WTC11 (cell line): ENCODE measurements at regions not wholly inside any gene's neighbourhood (a gene's known extent, or its start where the extent isn't known, plus 50 kb on each side); places are given as distances from the start of the nearest gene placed in this dataset.
A peak's percentile ranks its signal among the peaks of the same experiment; 100 is the strongest.

ENCODE experiments used
- ATAC-seq: fragments of 200-7000 bp; cut with Tn5 transposase; 2 replicates; pipeline ENCODE4 v1.10.0; 2021; ENCODE audit warnings: mild to moderate bottlenecking, moderate library complexity
- CTCF ChIA-PET: fragments of 300-600 bp; sonication (Branson Sonifier 250); formaldehyde crosslinking; loops from one replicate; lab custom pipeline; 2021; ENCODE audit warnings: antibody characterized with exemption; lab: Charles Lee
- POLR2A ChIA-PET: fragments of 350-600 bp; sonication (Branson Sonifier 250); formaldehyde crosslinking; loops from one replicate; lab custom pipeline; 2021; ENCODE audit warnings: antibody characterized with exemption; lab: Charles Lee
- DNase-seq: peaks from one replicate; pipeline ENCODE4 v3.0.0; 2021; ENCODE audit warnings: low spot score
- H3K27ac Mint-ChIP-seq: 2 replicates; pipeline ENCODE4 v1.8.0; 2021; ENCODE audit warnings: mixed read lengths
- H3K27me3 Mint-ChIP-seq: 2 replicates; pipeline ENCODE4 v1.8.0; 2021; ENCODE audit warnings: low read depth, mild to moderate bottlenecking, moderate library complexity, mixed read lengths
- H3K36me3 Mint-ChIP-seq: 2 replicates; pipeline ENCODE4 v1.8.0; 2021; ENCODE audit warnings: mixed read lengths
- H3K4me1 Mint-ChIP-seq: 2 replicates; pipeline ENCODE4 v1.8.0; 2022; ENCODE audit warnings: mixed read lengths
- H3K4me3 Mint-ChIP-seq: 2 replicates; pipeline ENCODE4 v1.8.0; 2021; ENCODE audit warnings: mild to moderate bottlenecking, moderate library complexity, mixed read lengths
- H3K9me3 Mint-ChIP-seq: 2 replicates; pipeline ENCODE4 v1.8.0; 2021; ENCODE audit warnings: mixed read lengths
- AR ChIP-seq: fragments of 250-450 bp; sonication (Bioruptor Pico); IDR thresholded peaks from 2 replicates; pipeline ENCODE4 v1.9.0; 2021; ENCODE audit warnings: mild to moderate bottlenecking
- CBFB ChIP-seq: sonication (generic); formaldehyde crosslinking; IDR thresholded peaks from 2 replicates; pipeline ENCODE4 v1.8.1; 2022; ENCODE audit warnings: mild to moderate bottlenecking, low read depth, missing genetic modification reagents
- CREM ChIP-seq: sonication (generic); formaldehyde crosslinking; IDR thresholded peaks from 2 replicates; pipeline ENCODE4 v1.8.1; 2022; ENCODE audit warnings: mild to moderate bottlenecking, missing genetic modification reagents, moderate library complexity
- CTCF ChIP-seq: fragments of 200-600 bp; IDR thresholded peaks from 2 replicates; pipeline ENCODE4 v1.8.0; 2022; ENCODE audit warnings: antibody characterized with exemption
- ESRRA ChIP-seq: sonication (generic); formaldehyde crosslinking; IDR thresholded peaks from 2 replicates; pipeline ENCODE4 v1.8.1; 2022; ENCODE audit warnings: mild to moderate bottlenecking, missing genetic modification reagents, borderline replicate concordance
- FOXJ3 ChIP-seq: sonication (generic); formaldehyde crosslinking; IDR thresholded peaks from 2 replicates; pipeline ENCODE4 v1.9.0; 2021; ENCODE audit warnings: missing genetic modification reagents, mild to moderate bottlenecking, borderline replicate concordance
- FOXP4 ChIP-seq: sonication (generic); formaldehyde crosslinking; IDR thresholded peaks from 2 replicates; pipeline ENCODE4 v1.8.0; 2022; ENCODE audit warnings: mild to moderate bottlenecking, missing genetic modification reagents
- GTF2I ChIP-seq: fragments of 250-450 bp; sonication (Bioruptor Pico); conservative IDR thresholded peaks from 2 replicates; pipeline ENCODE4 v1.4.0; 2021; ENCODE audit warnings: mild to moderate bottlenecking
- JAZF1 ChIP-seq: fragments of 250-450 bp; sonication (Bioruptor Pico); IDR thresholded peaks from 2 replicates; pipeline ENCODE4 v1.9.0; 2021; ENCODE audit warnings: moderate library complexity, mild to moderate bottlenecking, inconsistent platforms
- MXD4 ChIP-seq: fragments of 250-450 bp; sonication (Bioruptor Pico); IDR thresholded peaks from 2 replicates; pipeline ENCODE4 v1.8.0; 2021; ENCODE audit warnings: mild to moderate bottlenecking, moderate library complexity, borderline replicate concordance
- SOX15 ChIP-seq: fragments of 250-450 bp; sonication (Bioruptor Pico); IDR thresholded peaks from 2 replicates; pipeline ENCODE4 v1.9.0; 2021; ENCODE audit warnings: mild to moderate bottlenecking
- USF1 ChIP-seq: sonication (generic); formaldehyde crosslinking; IDR thresholded peaks from 2 replicates; pipeline ENCODE4 v1.8.0; 2022; ENCODE audit warnings: mild to moderate bottlenecking, missing genetic modification reagents
- ZNF121 ChIP-seq: sonication (generic); formaldehyde crosslinking; IDR thresholded peaks from 2 replicates; pipeline ENCODE4 v1.8.0; 2023; ENCODE audit warnings: missing genetic modification reagents
- ZNF396 ChIP-seq: fragments of 250-450 bp; sonication (Bioruptor Pico); IDR thresholded peaks from 2 replicates; pipeline ENCODE4 v1.8.0; 2021; ENCODE audit warnings: mild to moderate bottlenecking, moderate library complexity, borderline replicate concordance
- ZNF425 ChIP-seq: fragments of 250-450 bp; sonication (Bioruptor Pico); conservative IDR thresholded peaks from 2 replicates; pipeline ENCODE4 v1.9.0; 2021; ENCODE audit warnings: mild to moderate bottlenecking

GRCh38 chr10:121069061-121069850 is 218.1 kb downstream of the WDR11 start:
- Mint-ChIP-seq H3K9me3 (0 out of 2 replicates have a peak, but pooled peaks cover 4% of the 10 kb centered on the region), H3K4me3 (no peak overlapping the region), H3K27me3 (no peaks in the 10 kb centered on the region), H3K4me1 (0 out of 2 replicates have a peak, but pooled peaks cover 3% of the 10 kb centered on the region), H3K27ac (no peak overlapping the region), H3K36me3 (no peaks in the 10 kb centered on the region)
- CTCF ChIA-PET: interaction anchor here (0.9 to 1.8 kb wide), 6 partner anchors 14 to 540 kb away, joined by 3 to 21 read pairs (median 5); no protein-coding TSS in a partner anchor
- POLR2A ChIA-PET: no interaction called here
- DNase-seq (no peak), ATAC-seq (no peak)
- TF ChIP-seq ZNF396 (CRISPR knock-in tag): no peak
- TF ChIP-seq ESRRA (CRISPR knock-in tag): no peak
- TF ChIP-seq FOXP4 (CRISPR knock-in tag): no peak
- no peak for TF ChIP-seq MXD4 (CRISPR knock-in tag)
- no peak for TF ChIP-seq JAZF1 (CRISPR knock-in tag)
- TF ChIP-seq CREM: no peak
- no peak for TF ChIP-seq ZNF425 (CRISPR knock-in tag)
- TF ChIP-seq CBFB (CRISPR knock-in tag): no peak
- TF ChIP-seq ZNF121 (CRISPR knock-in tag): no peak
- no peak for TF ChIP-seq SOX15 (CRISPR knock-in tag)
- TF ChIP-seq AR: no peak
- no peak for TF ChIP-seq FOXJ3 (CRISPR knock-in tag)
- TF ChIP-seq USF1: no peak

- H3K4me3 Mint-ChIP-seq: no peak overlapping the region
- H3K4me1 Mint-ChIP-seq: 0 out of 2 replicates have a peak, but pooled peaks cover 3% of the 10 kb centered on the region
- peak; percentile 30 for DNase-seq
- no peaks in the 10 kb centered on the region for H3K27me3 Mint-ChIP-seq
- peak; percentile 86 for ATAC-seq
- ChIA-PET POLR2A (no interaction called here), CTCF (interaction anchor here (0.7 to 1.8 kb wide), 19 partner anchors 9 to 593 kb away, joined by 3 to 21 read pairs (median 4); no protein-coding TSS in a partner anchor)
- TF ChIP-seq GTF2I (CRISPR knock-in tag) (no peak), CTCF (0 out of 2 replicates have a peak, but pooled peaks have one; percentile 24)
- H3K36me3 Mint-ChIP-seq: no peaks in the 10 kb centered on the region
- 0 out of 2 replicates have a peak, but pooled peaks cover 4% of the 10 kb centered on the region for H3K9me3 Mint-ChIP-seq
- no peak overlapping the region for H3K27ac Mint-ChIP-seq
Observed at GRCh38 chr10:121070275-121071070, 219.3 kb downstream of the WDR11 start.
